C4-2B (cell line): ENCODE measurements at regions not wholly inside any gene's neighbourhood (a gene's known extent, or its start where the extent isn't known, plus 50 kb on each side); places are given as distances from the start of the nearest gene placed in this dataset.
"Not testable (repeated sequence)": the region's sequence is repeated elsewhere in the genome, so short reads cannot be mapped to it uniquely, and the experiment has no call there.

Experiments
- H3K27ac ChIP-seq: fragments of 450-650 bp; 2 replicates; pipeline ENCODE4 v1.5.1; 2017
- ZFX ChIP-seq: fragments of 450-650 bp; IDR thresholded peaks from 2 replicates; pipeline ENCODE4 v1.6.1; 2017
- TF ChIP-seq, protein P1 (sequence below): fragments of 450-650 bp; conservative IDR thresholded peaks from 2 replicates; pipeline ENCODE4 v1.5.1; 2017; ENCODE audit warnings: mild to moderate bottlenecking

DNA sequence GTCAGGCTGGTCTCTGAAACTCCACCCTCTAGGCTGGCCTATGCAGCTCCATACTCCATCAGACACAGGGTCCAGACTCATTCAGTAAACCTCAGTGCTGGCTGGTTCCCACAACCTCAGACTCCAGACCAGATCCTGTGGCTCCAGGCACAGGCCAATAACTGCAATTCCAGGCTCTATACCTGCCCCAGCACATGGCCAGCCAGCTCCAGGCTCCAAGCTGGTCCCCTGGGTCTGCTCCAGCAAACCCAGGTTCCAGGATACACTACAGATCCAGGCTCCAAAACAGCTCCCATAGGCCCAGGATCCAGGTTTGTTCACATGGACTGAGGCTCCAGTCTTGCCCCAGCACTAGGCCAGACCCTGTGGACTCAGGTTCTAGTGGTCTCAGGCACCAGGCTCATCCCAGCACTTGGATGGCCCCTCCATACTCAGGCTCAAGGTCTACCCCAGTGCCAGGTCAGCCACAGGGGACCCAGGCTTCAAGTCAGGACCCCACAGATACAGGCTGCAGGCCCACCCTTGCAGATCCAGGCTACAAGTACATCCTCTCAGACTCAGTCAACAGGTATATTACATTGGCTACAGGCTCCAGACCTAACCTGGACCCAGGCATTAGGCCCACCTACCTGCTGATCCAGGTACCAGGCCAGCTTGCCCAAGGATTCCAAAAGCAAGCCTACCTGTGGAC is 117.6 kb upstream of the TMEM170B start:
- TF ChIP-seq, protein P1, sequence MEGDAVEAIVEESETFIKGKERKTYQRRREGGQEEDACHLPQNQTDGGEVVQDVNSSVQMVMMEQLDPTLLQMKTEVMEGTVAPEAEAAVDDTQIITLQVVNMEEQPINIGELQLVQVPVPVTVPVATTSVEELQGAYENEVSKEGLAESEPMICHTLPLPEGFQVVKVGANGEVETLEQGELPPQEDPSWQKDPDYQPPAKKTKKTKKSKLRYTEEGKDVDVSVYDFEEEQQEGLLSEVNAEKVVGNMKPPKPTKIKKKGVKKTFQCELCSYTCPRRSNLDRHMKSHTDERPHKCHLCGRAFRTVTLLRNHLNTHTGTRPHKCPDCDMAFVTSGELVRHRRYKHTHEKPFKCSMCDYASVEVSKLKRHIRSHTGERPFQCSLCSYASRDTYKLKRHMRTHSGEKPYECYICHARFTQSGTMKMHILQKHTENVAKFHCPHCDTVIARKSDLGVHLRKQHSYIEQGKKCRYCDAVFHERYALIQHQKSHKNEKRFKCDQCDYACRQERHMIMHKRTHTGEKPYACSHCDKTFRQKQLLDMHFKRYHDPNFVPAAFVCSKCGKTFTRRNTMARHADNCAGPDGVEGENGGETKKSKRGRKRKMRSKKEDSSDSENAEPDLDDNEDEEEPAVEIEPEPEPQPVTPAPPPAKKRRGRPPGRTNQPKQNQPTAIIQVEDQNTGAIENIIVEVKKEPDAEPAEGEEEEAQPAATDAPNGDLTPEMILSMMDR = no peak
- TF ChIP-seq ZFX = no peak
- H3K27ac ChIP-seq = no peak overlapping the region

DNA sequence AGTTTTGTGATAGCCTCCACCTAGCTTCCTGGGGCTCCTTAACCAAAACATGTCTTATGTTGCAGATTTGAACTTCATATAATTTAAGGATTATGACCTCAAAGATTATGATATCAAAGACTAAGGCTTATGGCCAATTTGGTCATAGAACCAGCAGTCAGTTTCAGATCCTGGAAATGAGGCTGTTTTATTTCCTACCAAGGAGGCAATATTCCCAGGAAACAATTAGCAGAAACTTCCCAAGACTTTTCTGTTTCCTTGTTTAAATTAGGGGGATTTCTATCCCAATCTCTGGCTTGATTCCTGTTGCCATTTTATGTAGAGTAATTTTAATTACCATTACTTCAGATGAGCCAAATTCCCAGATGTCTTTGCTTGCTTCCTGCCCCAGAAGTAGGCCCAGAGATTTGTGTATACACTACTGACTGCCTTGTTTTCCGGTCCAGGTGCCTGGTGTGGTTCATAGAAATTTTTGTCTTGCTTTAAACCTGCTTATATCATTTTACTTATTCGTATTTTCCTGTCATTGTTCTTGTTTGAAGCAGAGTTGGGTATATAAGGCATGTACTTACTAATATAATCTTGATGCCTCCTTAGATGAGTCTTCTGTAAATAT is 119.2 kb upstream of the TMEM170B start:
- H3K27ac ChIP-seq = no peak overlapping the region
- TF ChIP-seq, protein P1 = no peak
- no peak for TF ChIP-seq ZFX

DNA sequence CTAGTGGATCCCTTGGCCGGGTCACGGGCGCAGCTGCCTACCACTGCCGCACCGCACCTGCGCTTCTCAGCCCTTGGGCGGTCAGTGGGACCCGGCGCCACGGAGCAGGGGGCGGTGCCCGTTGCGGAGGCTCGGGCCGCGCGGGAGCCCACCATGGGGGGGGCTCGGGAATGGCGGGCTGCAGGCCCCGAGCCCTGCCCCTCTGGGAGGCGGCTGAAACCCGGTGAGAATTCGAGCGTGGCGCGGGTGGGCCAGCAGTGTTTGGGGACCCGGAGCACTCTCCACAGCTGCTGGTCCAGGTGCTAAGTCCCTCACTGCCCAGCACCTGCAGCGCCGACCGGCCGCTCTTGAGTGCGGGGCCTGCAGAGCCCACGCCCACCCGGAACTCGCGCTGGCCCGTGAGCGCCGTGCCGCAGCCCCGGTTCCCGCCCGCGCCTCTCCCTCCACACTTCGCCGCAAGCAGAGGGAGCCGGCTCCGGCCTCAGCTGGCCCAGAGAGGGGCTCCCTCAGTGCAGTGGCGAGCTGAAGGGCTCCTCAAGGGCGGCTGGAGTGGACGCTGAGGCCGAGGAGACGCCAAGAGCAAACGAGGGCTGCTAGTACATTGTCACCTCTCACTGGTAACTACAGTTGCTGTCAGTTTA is 120.5 kb upstream of the TMEM170B start:
- TF ChIP-seq, protein P1 = no peak
- no peak for TF ChIP-seq ZFX
- H3K27ac ChIP-seq = no peak overlapping the region

DNA sequence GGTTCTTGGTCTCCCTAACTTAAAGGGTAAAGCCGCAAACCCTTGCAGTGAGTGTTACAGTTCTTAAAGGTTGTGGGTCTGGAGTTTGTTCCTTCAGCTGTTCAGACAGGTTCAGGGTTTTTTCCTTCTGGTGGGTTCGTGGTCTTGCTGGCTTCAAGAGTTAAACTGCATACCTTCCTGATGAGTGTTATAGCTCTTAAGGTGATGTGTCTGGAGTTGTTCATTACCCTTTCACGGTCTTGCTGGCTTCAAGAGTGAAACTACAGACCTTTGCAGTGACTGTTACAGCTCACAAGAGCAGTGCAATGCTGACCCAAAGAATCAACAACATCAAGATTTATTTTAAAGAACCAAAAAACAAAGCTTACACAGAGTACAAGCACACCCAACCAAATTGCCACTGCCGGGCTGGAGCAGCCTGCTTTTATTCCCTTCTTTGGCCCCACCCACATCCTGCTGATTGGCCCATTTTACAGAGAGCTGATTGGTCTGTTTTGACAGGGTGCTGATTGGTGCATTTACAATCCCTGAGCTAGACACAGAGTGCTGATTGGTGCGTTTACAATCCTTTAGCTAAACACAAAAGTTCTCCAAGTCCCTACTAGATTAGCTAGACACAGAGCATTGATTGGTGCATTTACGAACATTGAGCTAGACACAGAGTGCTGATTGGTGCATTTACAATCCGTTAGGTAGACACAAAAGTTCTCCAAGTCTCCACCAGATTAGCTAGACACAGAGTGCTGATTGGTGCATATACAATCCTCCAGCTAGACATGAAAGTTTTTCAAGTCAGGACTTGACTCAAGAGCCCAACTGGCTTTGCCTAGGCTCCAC is 121.2 kb upstream of the TMEM170B start:
- not testable (repeated sequence) for H3K27ac ChIP-seq

DNA sequence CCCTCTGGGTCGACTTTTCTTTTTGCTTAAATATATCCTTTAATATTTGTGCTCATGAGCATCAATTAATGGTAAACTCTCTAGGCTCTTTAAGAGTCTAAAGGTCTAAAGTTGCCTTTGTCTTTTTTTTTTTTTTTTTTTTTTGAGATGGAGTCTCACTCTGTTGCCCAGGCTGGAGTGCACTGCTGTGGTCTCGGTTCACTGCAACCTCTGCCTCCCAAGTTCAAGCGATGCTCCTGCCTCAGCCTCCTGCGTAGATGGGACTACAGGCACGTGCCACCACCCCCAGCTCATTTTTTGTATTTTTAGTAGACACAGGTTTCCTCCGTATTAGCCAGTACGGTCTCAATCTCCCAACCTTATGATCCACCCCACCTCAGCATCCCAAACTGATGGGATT is 122.0 kb upstream of the TMEM170B start:
- TF ChIP-seq ZFX = no peak
- TF ChIP-seq, protein P1 = no peak

DNA sequence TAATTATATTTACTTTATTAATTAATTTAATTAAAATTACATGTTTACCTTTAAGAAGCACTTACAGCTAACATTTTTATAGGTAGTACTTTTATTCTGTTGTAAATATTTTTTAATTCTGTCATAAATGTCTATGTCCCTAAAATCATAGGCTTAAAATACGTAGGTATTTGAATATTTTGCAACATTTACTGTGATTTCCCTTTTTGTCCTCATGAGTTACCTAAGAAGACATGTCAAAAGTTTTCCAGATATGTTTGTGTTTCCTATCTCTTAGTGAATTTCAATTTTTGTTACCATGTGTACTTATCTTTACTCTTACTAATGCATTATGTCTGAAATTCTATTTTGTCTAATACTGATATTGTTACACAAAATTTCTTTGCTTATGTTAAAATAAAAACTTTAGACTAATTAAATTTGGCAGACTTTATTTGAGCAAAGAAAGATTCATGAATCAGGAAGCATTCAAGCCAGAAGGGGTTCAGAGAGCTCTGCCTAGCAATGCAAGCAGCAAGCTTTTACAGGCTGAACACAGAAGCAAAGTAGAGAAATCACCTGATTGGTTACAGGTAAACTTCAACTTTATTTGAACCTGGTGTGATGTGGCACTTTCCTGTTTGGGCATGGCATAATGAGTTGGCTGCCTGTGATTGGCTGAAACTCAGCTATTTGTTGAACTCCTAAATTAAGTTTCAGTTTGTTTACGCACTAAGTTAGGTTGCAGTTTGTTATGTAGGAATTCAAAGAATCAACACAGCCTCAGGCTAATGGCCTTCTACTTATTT is 123.2 kb upstream of the TMEM170B start:
- no peak overlapping the region for H3K27ac ChIP-seq
- TF ChIP-seq ZFX = no peak
- TF ChIP-seq, protein P1 = no peak

More for the DNA sequence above, 122.0 kb upstream of the TMEM170B start:
- no peak overlapping the region for H3K27ac ChIP-seq

DNA sequence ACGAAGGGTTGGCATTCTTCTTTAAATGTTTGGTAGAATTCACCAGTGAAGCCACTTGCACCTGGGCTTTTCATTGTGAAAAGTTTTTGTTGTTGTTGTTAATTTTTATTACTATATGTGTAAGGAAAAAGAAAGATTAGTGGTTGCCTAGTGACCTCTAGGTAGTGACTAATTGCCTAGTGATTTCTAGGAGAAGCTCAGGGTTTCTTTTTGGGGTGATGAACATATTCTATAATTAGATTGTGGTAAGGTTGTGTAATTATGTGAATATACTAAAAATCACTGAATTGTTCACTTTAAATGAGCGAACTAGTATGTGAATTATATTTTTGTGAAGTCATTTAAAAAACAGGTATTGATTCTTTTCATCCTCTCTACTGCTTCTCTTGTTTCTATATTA is 123.8 kb upstream of the TMEM170B start:
- TF ChIP-seq ZFX = no peak
- TF ChIP-seq, protein P1 = no peak
- no peak overlapping the region for H3K27ac ChIP-seq
